ENCODE measurements at regions not wholly inside any gene's neighbourhood (a gene's known extent, or its start where the extent isn't known, plus 50 kb on each side); places are given as distances from the start of the nearest gene placed in this dataset.
"Not testable (repeated sequence)": the region's sequence is repeated elsewhere in the genome, so short reads cannot be mapped to it uniquely, and the experiment has no call there.

DNA sequence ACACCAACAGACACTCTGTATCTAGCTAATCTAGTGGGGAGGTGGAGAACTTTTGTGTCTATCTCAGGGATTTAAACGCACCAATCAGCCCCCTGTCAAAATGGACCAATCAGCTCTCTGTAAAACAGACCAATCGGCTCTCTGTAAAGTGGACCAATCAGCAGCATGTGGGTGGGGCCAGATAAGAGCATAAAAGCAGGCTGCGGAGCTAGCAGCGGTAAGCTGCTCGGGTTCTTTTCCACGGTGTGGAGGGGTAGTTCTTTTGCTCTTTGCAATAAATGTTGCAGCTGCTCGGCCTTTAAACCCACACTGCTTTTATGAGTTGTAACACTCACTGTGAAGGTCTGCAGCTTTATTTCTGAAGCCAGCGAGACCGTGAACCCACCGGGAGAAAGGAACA is 51.3 kb upstream of the FOXI3 start:
- intact Hi-C loops (cut with DNase I): no loop called here
- 90 to 96% methylated on average over 10 of the region's 10 CpGs for WGBS, 2 donors
- Histone ChIP-seq H3K27me3 (no peaks in the 10 kb centered on the region), H3K4me3 (no peak overlapping the region), H3K27ac (no peak overlapping the region), H3K4me1 (no peaks in the 10 kb centered on the region), H3K9me3 (no peaks in the 10 kb centered on the region), H3K36me3 (no peaks in the 10 kb centered on the region)
- DNase-seq (no peak), FAIRE-seq (no peak), ATAC-seq (no peak)
- TF ChIP-seq, protein P1, sequence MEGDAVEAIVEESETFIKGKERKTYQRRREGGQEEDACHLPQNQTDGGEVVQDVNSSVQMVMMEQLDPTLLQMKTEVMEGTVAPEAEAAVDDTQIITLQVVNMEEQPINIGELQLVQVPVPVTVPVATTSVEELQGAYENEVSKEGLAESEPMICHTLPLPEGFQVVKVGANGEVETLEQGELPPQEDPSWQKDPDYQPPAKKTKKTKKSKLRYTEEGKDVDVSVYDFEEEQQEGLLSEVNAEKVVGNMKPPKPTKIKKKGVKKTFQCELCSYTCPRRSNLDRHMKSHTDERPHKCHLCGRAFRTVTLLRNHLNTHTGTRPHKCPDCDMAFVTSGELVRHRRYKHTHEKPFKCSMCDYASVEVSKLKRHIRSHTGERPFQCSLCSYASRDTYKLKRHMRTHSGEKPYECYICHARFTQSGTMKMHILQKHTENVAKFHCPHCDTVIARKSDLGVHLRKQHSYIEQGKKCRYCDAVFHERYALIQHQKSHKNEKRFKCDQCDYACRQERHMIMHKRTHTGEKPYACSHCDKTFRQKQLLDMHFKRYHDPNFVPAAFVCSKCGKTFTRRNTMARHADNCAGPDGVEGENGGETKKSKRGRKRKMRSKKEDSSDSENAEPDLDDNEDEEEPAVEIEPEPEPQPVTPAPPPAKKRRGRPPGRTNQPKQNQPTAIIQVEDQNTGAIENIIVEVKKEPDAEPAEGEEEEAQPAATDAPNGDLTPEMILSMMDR (IDR thresholded peaks at IDR 0.05): no peak

DNA sequence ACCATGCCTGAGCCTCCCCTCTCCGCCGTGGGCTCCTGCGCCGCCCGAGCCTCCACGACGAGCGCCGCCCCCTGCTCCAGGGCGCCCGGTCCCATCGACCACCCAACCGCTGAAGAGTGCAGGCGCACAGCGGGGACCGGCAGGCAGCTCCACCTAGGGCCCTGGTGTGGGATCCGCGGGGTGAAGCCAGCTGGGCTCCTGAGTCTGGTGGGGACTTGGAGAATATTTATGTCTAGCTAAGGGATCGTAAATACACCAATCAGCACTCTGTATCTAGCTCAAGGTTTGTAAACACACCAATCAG is 50.8 kb upstream of the FOXI3 start:
- H3K27me3 ChIP-seq; ATAC-seq; H3K4me3 ChIP-seq; H3K9me3 ChIP-seq; FAIRE-seq; H3K4me1 ChIP-seq; intact Hi-C loops (cut with DNase I); H3K27ac ChIP-seq; H3K36me3 ChIP-seq: not testable (repeated sequence)
- peak in 1 of 6 donors; percentile 52 for DNase-seq
- WGBS, 2 donors: 87 to 90% methylated on average over 19 of the region's 19 CpGs
